ENCODE measurements at regions not wholly inside any gene's neighbourhood (a gene's known extent, or its start where the extent isn't known, plus 50 kb on each side); places are given as distances from the start of the nearest gene placed in this dataset.

DNA sequence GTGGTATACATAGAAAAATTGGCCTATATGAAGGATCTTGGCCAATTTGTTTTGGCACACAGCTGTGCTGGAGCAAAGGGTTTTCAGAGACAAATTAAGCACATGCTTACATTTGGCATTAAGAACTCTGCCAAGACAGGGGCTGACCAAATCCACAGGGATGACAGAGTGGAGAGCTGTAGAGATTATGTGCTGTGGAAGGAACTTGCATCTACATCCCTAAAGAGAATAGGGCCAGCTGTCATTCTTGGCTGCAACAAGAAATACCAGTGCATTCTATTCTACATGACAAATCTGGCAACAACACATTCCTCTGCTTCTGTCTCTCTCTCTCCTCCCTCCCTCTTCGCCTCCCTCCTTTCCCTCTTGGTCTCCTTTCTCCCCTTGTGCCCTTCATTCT is 75.6 kb downstream of the POM121L12 start:
- TF ChIP-seq, protein P1, sequence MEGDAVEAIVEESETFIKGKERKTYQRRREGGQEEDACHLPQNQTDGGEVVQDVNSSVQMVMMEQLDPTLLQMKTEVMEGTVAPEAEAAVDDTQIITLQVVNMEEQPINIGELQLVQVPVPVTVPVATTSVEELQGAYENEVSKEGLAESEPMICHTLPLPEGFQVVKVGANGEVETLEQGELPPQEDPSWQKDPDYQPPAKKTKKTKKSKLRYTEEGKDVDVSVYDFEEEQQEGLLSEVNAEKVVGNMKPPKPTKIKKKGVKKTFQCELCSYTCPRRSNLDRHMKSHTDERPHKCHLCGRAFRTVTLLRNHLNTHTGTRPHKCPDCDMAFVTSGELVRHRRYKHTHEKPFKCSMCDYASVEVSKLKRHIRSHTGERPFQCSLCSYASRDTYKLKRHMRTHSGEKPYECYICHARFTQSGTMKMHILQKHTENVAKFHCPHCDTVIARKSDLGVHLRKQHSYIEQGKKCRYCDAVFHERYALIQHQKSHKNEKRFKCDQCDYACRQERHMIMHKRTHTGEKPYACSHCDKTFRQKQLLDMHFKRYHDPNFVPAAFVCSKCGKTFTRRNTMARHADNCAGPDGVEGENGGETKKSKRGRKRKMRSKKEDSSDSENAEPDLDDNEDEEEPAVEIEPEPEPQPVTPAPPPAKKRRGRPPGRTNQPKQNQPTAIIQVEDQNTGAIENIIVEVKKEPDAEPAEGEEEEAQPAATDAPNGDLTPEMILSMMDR (IDR thresholded peaks at IDR 0.05; ENCODE audit: low read depth, low read length): no peak
- no peak for TF ChIP-seq EZH2phosphoT487 (IDR thresholded peaks at IDR 0.05; ENCODE audit: low read depth)
